DOHH2 (cell line): ENCODE measurements at regions not wholly inside any gene's neighbourhood (a gene's known extent, or its start where the extent isn't known, plus 50 kb on each side); places are given as distances from the start of the nearest gene placed in this dataset.

Experiments used
- H3F3A ChIP-seq: fragments of 200-600 bp; sonication (generic), shearing (Covaris generic); 2 replicates; pipeline ENCODE4 v1.6.0; 2016; ENCODE audit warnings: antibody characterized with exemption, mild to moderate bottlenecking; ENCODE audit not compliant: control insufficient read depth, insufficient read depth
- H3K27ac ChIP-seq: fragments of 200-600 bp; sonication (generic); 2 replicates; pipeline ENCODE4 v1.5.1; 2014; ENCODE audit warnings: low read depth, mild to moderate bottlenecking, low read length, moderate library complexity
- H3K27me3 ChIP-seq: fragments of 200-600 bp; sonication (generic); 2 replicates; pipeline ENCODE4 v1.6.1; 2014; ENCODE audit warnings: mild to moderate bottlenecking, low read length, mixed read lengths; ENCODE audit not compliant: control insufficient read depth
- H3K36me3 ChIP-seq: fragments of 200-600 bp; sonication (generic); 2 replicates; pipeline ENCODE4 v1.6.1; 2014; ENCODE audit warnings: mild to moderate bottlenecking, low read length, moderate library complexity, mixed read lengths; ENCODE audit not compliant: control insufficient read depth
- H3K4me1 ChIP-seq: fragments of 200-600 bp; sonication (generic); 2 replicates; pipeline ENCODE4 v1.6.1; 2014; ENCODE audit warnings: mild to moderate bottlenecking, low read length, mixed read lengths; ENCODE audit not compliant: control insufficient read depth
- H3K4me2 ChIP-seq: fragments of 200-600 bp; sonication (generic); 2 replicates; pipeline ENCODE4 v1.6.0; 2014; ENCODE audit warnings: mild to moderate bottlenecking, low read length, moderate library complexity
- H3K4me3 ChIP-seq: fragments of 200-600 bp; sonication (generic); 2 replicates; pipeline ENCODE4 v1.5.1; 2014; ENCODE audit warnings: mild to moderate bottlenecking, low read length, mixed read lengths
- H3K79me2 ChIP-seq: fragments of 200-600 bp; sonication (generic); 2 replicates; pipeline ENCODE4 v1.6.1; 2014; ENCODE audit warnings: mild to moderate bottlenecking, low read length, mixed read lengths; ENCODE audit not compliant: control insufficient read depth
- H3K9me2 ChIP-seq: fragments of 200-600 bp; sonication (generic); replicated peaks from 2 replicates; pipeline ENCODE4 v1.6.1; 2014; ENCODE audit warnings: mild to moderate bottlenecking, low read length, mixed read lengths; ENCODE audit not compliant: control insufficient read depth
- H3K9me3 ChIP-seq: fragments of 200-600 bp; sonication (generic); 2 replicates; pipeline ENCODE4 v1.6.1; 2014; ENCODE audit warnings: antibody characterized with exemption, low read length, mixed read lengths; ENCODE audit not compliant: control insufficient read depth, insufficient read depth
- H4K20me1 ChIP-seq: fragments of 200-600 bp; sonication (generic); 2 replicates; pipeline ENCODE4 v1.6.0; 2014; ENCODE audit warnings: low read depth, mild to moderate bottlenecking, antibody characterized with exemption, low read length, moderate library complexity; ENCODE audit not compliant: control insufficient read depth, insufficient read depth
- EZH2phosphoT487 ChIP-seq: fragments of 200-600 bp; sonication (generic); IDR thresholded peaks from 2 replicates; pipeline ENCODE4 v1.6.1; 2017; ENCODE audit warnings: borderline replicate concordance, mild to moderate bottlenecking, antibody characterized with exemption, low read length, moderate library complexity, mixed read lengths
- TF ChIP-seq, protein P1 (sequence below): fragments of 200-600 bp; sonication (generic); IDR thresholded peaks from one replicate; pipeline ENCODE4 v1.5.1; 2014; ENCODE audit warnings: antibody characterized with exemption, mild to moderate bottlenecking, low read depth, low read length; ENCODE audit not compliant: poor library complexity, severe bottlenecking

DNA sequence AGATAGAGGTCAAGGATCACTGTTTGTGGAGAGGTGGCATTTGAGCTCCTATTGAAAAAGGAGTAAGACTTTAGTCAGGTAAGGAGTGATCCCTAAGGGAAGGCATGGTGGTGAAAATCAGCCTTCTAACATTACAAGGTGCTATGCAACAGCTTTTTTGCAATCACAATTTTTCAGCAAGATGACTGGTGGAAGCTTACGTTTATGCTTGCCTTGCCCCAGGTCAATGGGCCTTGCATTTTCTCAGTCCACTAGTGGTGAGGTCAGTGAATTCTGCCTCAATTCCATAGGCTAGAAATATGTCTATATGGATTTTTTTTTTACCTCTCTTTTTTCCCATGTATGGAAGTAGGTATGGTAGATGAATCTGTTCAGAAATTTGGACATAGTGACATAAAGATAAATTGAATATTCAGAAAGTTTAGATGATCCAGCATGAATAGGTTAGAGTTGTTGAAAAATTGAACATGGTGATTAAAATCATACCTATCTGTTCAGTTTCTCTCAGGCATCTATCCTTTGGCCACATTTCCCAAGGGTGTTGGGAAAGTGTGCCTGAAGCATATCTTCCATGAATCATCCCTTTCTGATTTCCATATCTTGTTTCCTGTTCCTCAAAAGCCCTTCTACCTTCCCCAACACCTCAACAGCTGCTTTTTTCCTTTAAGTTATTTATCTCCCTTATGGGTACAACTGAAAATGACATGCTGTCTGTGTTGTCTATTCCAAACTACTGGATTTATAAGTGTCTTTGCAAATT is 71.9 kb upstream of the PTPRZ1 start:
- H3K36me3 ChIP-seq, result no peaks in the 10 kb centered on the region
- TF ChIP-seq, protein P1, sequence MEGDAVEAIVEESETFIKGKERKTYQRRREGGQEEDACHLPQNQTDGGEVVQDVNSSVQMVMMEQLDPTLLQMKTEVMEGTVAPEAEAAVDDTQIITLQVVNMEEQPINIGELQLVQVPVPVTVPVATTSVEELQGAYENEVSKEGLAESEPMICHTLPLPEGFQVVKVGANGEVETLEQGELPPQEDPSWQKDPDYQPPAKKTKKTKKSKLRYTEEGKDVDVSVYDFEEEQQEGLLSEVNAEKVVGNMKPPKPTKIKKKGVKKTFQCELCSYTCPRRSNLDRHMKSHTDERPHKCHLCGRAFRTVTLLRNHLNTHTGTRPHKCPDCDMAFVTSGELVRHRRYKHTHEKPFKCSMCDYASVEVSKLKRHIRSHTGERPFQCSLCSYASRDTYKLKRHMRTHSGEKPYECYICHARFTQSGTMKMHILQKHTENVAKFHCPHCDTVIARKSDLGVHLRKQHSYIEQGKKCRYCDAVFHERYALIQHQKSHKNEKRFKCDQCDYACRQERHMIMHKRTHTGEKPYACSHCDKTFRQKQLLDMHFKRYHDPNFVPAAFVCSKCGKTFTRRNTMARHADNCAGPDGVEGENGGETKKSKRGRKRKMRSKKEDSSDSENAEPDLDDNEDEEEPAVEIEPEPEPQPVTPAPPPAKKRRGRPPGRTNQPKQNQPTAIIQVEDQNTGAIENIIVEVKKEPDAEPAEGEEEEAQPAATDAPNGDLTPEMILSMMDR, result no peak
- no peak for TF ChIP-seq EZH2phosphoT487
- no peaks in the 10 kb centered on the region for H3K27me3 ChIP-seq
- no peaks in the 10 kb centered on the region for H4K20me1 ChIP-seq
- no peaks in the 10 kb centered on the region for H3K9me2 ChIP-seq
- H3F3A ChIP-seq, result no peaks in the 10 kb centered on the region
- no peak overlapping the region for H3K27ac ChIP-seq
- no peaks in the 10 kb centered on the region for H3K9me3 ChIP-seq
- H3K79me2 ChIP-seq, result no peaks in the 10 kb centered on the region
- no peaks in the 10 kb centered on the region for H3K4me1 ChIP-seq
- H3K4me2 ChIP-seq, result no peak overlapping the region
- no peak overlapping the region for H3K4me3 ChIP-seq

DNA sequence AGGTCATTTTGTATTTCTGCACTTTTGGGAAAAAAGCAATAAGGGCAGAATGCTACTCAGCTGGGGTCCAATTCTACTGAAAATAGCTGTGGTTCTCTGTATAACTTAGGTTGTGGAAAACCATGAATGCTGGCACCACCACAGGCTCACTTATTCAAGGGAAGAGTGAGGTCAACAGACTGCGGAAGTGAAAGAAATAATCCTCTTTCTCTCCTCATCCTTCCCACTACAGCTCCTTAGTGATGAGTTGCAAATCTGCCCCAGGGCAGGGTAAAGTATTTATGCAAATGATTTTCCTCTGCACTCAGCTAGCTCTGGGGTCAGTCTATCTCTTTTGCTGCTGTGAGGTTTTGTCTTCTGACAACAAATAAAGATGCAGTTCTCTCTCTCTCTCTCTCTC is 74.1 kb upstream of the PTPRZ1 start:
- Histone ChIP-seq H3K4me1 (no peaks in the 10 kb centered on the region), H3K36me3 (no peaks in the 10 kb centered on the region), H3K9me3 (no peaks in the 10 kb centered on the region), H3K4me2 (no peak overlapping the region), H3K27me3 (no peaks in the 10 kb centered on the region), H3K27ac (no peak overlapping the region), H3F3A (no peaks in the 10 kb centered on the region), H3K79me2 (no peaks in the 10 kb centered on the region), H3K9me2 (no peaks in the 10 kb centered on the region), H4K20me1 (no peaks in the 10 kb centered on the region), H3K4me3 (no peak overlapping the region)
- TF ChIP-seq, protein P1, result no peak

DNA sequence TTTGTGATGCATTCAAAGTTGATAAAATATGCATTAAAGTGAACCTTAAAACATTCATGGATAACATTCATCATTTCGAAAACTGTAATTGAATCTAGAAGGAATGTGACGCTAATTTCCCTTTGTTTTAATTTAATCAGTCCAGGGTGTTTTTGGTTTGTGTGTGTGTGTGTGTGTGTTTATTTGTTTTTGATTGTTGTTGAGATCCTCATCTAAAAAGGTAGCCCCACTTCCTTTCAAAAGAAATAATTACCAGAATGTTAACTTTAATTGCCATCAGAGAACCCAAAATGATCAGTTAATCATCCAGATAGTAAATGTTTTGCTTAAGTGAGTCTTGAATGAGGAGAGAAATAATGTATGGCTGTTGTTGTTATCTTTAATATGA is 74.5 kb upstream of the PTPRZ1 start:
- Histone ChIP-seq H3K27me3 (no peaks in the 10 kb centered on the region), H3K9me2 (no peaks in the 10 kb centered on the region), H4K20me1 (no peaks in the 10 kb centered on the region), H3K4me1 (no peaks in the 10 kb centered on the region), H3F3A (no peaks in the 10 kb centered on the region), H3K36me3 (no peaks in the 10 kb centered on the region), H3K79me2 (no peaks in the 10 kb centered on the region), H3K4me2 (no peak overlapping the region), H3K27ac (no peak overlapping the region), H3K4me3 (no peak overlapping the region), H3K9me3 (no peaks in the 10 kb centered on the region)
- TF ChIP-seq EZH2phosphoT487, result no peak
- TF ChIP-seq, protein P1, result no peak
